Ishikawa (cell line): ENCODE measurements at regions not wholly inside any gene's neighbourhood (a gene's known extent, or its start where the extent isn't known, plus 50 kb on each side); places are given as distances from the start of the nearest gene placed in this dataset.

ENCODE experiments used
- CEBPB ChIP-seq: IDR thresholded peaks from 2 replicates; pipeline ENCODE4 v1.6.1; 2012
- CREB1 ChIP-seq: IDR thresholded peaks from 2 replicates; pipeline ENCODE4 v1.6.1; 2012; ENCODE audit warnings: low read depth
- EGR1 ChIP-seq: IDR thresholded peaks from 2 replicates; pipeline ENCODE4 v1.6.1; 2012
- EP300 ChIP-seq: IDR thresholded peaks from 2 replicates; pipeline ENCODE4 v1.6.1; 2012; ENCODE audit warnings: borderline replicate concordance
- FOXM1 ChIP-seq: IDR thresholded peaks from 2 replicates; pipeline ENCODE4 v1.6.1; 2012; ENCODE audit warnings: low read depth, borderline replicate concordance
- NFIC ChIP-seq: IDR thresholded peaks from 2 replicates; pipeline ENCODE4 v1.6.1; 2012
- RAD21 ChIP-seq: IDR thresholded peaks from 2 replicates; pipeline ENCODE4 v1.6.1; 2012; ENCODE audit warnings: low read depth
- TAF1 ChIP-seq: IDR thresholded peaks from 2 replicates; pipeline ENCODE4 v1.6.1; 2012; ENCODE audit warnings: low read depth, mild to moderate bottlenecking
- TCF12 ChIP-seq: IDR thresholded peaks from 2 replicates; pipeline ENCODE4 v1.6.1; 2012; ENCODE audit warnings: low read depth
- TEAD4 ChIP-seq: IDR thresholded peaks from 2 replicates; pipeline ENCODE4 v1.6.1; 2012
- USF1 ChIP-seq: IDR thresholded peaks from 2 replicates; pipeline ENCODE4 v1.6.1; 2012
- YY1 ChIP-seq: IDR thresholded peaks from 2 replicates; pipeline ENCODE4 v1.6.1; 2012; ENCODE audit warnings: low read depth
- ZBTB7A ChIP-seq: IDR thresholded peaks from 2 replicates; pipeline ENCODE4 v1.6.1; 2012; ENCODE audit warnings: low read depth
- TF ChIP-seq, protein P1 (sequence below): IDR thresholded peaks from 2 replicates; pipeline ENCODE4 v1.6.1; 2012; ENCODE audit warnings: low read depth, mild to moderate bottlenecking
- TF ChIP-seq, protein P2 (sequence below): IDR thresholded peaks from 2 replicates; pipeline ENCODE4 v1.6.1; 2012

DNA sequence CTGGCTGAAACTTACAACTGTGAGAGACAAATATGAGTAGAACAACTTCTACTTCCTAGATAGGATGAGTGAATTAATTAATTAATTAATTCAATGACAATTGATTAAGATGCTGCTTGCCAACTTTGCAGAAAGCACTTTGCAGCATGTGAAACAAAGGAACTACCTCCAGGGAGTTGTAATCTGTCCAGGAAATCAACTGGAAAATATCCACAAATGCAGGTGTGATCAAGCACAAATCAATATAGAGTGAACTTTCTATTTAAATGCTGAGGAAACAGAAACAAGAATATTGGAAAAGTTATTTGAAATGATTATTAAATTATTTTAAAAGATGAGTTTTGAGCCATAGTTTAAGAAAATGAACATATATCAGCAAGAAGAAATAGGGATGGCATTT, 163.9 kb upstream of the ARID2 start:
- TF ChIP-seq, protein P1, sequence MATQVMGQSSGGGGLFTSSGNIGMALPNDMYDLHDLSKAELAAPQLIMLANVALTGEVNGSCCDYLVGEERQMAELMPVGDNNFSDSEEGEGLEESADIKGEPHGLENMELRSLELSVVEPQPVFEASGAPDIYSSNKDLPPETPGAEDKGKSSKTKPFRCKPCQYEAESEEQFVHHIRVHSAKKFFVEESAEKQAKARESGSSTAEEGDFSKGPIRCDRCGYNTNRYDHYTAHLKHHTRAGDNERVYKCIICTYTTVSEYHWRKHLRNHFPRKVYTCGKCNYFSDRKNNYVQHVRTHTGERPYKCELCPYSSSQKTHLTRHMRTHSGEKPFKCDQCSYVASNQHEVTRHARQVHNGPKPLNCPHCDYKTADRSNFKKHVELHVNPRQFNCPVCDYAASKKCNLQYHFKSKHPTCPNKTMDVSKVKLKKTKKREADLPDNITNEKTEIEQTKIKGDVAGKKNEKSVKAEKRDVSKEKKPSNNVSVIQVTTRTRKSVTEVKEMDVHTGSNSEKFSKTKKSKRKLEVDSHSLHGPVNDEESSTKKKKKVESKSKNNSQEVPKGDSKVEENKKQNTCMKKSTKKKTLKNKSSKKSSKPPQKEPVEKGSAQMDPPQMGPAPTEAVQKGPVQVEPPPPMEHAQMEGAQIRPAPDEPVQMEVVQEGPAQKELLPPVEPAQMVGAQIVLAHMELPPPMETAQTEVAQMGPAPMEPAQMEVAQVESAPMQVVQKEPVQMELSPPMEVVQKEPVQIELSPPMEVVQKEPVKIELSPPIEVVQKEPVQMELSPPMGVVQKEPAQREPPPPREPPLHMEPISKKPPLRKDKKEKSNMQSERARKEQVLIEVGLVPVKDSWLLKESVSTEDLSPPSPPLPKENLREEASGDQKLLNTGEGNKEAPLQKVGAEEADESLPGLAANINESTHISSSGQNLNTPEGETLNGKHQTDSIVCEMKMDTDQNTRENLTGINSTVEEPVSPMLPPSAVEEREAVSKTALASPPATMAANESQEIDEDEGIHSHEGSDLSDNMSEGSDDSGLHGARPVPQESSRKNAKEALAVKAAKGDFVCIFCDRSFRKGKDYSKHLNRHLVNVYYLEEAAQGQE: no peak
- TF ChIP-seq CREB1 (no peak), EGR1 (no peak), RAD21 (no peak), TAF1 (no peak), USF1 (no peak)

GRCh38 chr12:45566257-45566656, 163.2 kb upstream of the ARID2 start:
- TF ChIP-seq, protein P1: no peak
- no peak for TF ChIP-seq TAF1
- no peak for TF ChIP-seq CREB1
- no peak for TF ChIP-seq TEAD4
- TF ChIP-seq CEBPB: no peak
- no peak for TF ChIP-seq USF1
- no peak for TF ChIP-seq EGR1
- TF ChIP-seq TCF12: no peak
- TF ChIP-seq, protein P2, sequence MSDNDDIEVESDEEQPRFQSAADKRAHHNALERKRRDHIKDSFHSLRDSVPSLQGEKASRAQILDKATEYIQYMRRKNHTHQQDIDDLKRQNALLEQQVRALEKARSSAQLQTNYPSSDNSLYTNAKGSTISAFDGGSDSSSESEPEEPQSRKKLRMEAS: no peak
- TF ChIP-seq EP300: no peak
- no peak for TF ChIP-seq FOXM1
- no peak for TF ChIP-seq ZBTB7A

- TF ChIP-seq TCF12: no peak
- no peak for TF ChIP-seq TAF1
- no peak for TF ChIP-seq YY1
- no peak for TF ChIP-seq CEBPB
- TF ChIP-seq NFIC: no peak
- no peak for TF ChIP-seq RAD21
- no peak for TF ChIP-seq CREB1
- TF ChIP-seq EGR1: no peak
- TF ChIP-seq, protein P1: no peak
- no peak for TF ChIP-seq TEAD4
- TF ChIP-seq, protein P2: no peak
- TF ChIP-seq USF1: no peak
- TF ChIP-seq ZBTB7A: no peak
- no peak for TF ChIP-seq FOXM1
- no peak for TF ChIP-seq EP300
Measured at GRCh38 chr12:45568808-45569207, 160.7 kb upstream of the ARID2 start.

DNA sequence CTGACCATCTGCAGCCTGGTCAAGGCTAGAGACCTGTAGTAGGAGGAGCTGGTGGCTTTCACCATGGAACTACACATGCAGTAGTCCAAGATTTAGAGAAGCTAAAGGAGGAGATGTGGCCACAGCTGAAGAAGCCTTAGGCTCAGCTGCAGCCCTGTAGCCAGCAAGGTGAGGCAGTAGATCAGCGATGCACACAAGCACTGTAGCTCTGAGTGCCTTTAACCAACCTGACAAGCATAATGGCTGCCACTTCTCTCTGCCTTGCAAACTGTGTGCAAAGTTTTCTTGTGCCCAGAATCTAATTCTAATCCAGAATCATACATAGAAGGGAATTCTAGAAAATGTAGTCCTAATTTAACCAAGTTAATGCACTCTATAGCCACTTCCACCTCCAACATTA, 159.0 kb upstream of the ARID2 start:
- TF ChIP-seq EGR1 (no peak), YY1 (no peak), TCF12 (no peak)

- TF ChIP-seq CREB1: no peak
- TF ChIP-seq CEBPB: no peak
- no peak for TF ChIP-seq NFIC
Measured at GRCh38 chr12:45572114-45572513, 157.4 kb upstream of the ARID2 start.
